ENCODE measurements at regions not wholly inside any gene's neighbourhood (a gene's known extent, or its start where the extent isn't known, plus 50 kb on each side); places are given as distances from the start of the nearest gene placed in this dataset.
A peak's percentile ranks its signal among the peaks of the same experiment; 100 is the strongest.
"Not testable (repeated sequence)": the region's sequence is repeated elsewhere in the genome, so short reads cannot be mapped to it uniquely, and the experiment has no call there.

DNA sequence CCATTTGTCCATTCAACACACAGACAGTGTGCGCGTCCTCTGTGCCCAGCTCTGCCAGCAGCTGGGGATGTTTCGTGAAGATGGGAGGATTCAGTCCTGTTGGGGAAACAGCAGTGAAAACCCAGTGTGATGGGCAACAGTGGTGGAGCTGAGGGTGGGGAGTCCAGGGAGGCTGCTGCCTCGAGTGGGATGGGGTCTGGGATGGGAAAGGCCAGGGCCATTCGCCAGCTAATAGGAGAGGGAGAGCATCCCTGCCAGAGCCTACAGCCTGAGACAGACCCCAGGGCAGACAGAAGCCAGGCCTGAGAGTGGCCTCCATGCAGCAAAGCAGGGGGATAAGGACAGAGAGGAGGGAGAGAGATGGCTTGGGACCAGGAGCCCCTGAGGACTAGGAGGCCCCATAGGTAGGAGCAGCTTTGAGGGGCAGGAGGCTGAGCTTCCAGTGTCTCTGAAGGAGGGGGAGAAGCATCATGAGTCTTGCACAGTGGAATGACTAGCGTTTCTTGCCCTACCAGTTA is 252.6 kb downstream of the NPHP4 start:
- peaks cover 12% of the 10 kb centered on the region for H3K4me1 Mint-ChIP-seq (ENCODE audit: low read depth)
- no peaks in the 10 kb centered on the region for H3K36me3 Mint-ChIP-seq (ENCODE audit: low read depth)
- no peak overlapping the region for H3K4me3 Mint-ChIP-seq
- no peak overlapping the region for H3K27ac Mint-ChIP-seq
- DNase-seq = peak; percentile 7
- H3K9me3 Mint-ChIP-seq = no peaks in the 10 kb centered on the region
- peaks cover 21% of the 10 kb centered on the region for H3K27me3 Mint-ChIP-seq

DNA sequence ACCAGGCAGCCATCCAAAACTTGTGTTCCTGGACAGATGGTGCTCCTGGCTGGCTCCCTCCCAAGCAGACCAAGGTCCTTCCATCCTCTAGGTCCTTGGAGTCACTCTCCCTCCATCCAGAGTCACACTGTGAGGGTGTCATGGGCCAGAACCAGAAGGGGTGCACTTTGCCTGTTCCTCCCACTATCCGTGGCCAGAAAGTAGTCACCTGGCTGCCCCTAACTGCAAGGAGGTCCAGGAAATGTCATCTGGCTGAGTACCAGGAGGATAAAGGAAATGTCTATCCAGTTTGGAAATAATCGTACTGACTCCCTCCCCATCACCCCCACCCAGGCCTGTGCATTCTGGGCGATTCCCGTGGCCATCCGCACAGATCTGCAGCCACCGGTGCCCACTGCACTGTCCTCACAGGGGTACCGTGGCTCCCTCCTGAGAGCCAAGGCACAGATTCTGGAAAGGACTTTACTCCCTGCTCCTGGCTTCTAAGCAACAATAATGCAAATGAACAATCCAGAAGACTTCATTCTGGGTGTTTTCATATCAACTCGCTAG is 253.2 kb downstream of the NPHP4 start:
- no peaks in the 10 kb centered on the region for H3K36me3 Mint-ChIP-seq (ENCODE audit: low read depth)
- peaks cover 12% of the 10 kb centered on the region for H3K4me1 Mint-ChIP-seq (ENCODE audit: low read depth)
- peaks cover 20% of the 10 kb centered on the region for H3K27me3 Mint-ChIP-seq
- H3K9me3 Mint-ChIP-seq = no peaks in the 10 kb centered on the region
- no peak for DNase-seq
- no peak overlapping the region for H3K4me3 Mint-ChIP-seq
- no peak overlapping the region for H3K27ac Mint-ChIP-seq

DNA sequence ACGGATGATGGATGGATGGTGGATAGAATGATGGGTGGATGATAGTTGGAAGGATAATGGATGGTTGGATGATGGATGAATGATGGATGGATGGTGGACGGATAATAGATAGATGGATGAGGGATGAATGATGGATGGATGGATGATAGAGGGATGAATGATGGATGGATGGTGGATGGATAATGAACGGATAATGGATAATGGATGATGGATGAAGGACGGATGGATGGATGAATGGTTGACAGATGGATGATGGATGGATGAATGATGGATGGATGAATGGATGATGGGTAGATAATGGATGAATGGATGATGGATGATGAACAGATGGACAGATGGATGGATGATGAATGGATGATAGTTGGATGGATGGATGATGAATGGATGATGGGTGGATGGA is 255.1 kb downstream of the NPHP4 start:
- peaks cover 12% of the 10 kb centered on the region for H3K4me1 Mint-ChIP-seq (ENCODE audit: low read depth)

DNA sequence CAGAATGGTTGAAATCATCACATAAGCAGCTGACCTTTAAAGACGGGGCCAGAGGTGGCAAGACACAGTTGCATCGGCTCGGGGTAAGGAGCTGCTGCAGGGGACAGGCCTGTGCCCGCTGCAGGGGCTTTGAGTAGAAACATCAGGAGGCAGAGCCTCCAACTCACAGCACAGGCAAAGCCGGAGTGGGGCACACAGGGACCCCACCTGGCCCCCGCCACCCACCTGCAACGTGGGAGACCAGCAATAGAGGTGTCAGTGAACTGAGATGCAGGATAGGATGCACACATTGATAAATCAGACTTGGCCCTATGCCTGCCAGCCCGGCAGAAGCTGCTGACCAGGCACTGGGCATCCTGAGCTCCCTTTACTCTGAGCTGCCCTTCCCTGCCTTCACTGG is 257.2 kb downstream of the NPHP4 start:
- no peaks in the 10 kb centered on the region for H3K9me3 Mint-ChIP-seq
- H3K27ac Mint-ChIP-seq = no peak overlapping the region
- peaks cover 7% of the 10 kb centered on the region for H3K4me1 Mint-ChIP-seq (ENCODE audit: low read depth)
- H3K27me3 Mint-ChIP-seq = peaks cover 26% of the 10 kb centered on the region
- no peak for DNase-seq
- H3K36me3 Mint-ChIP-seq (ENCODE audit: low read depth) = no peaks in the 10 kb centered on the region
- H3K4me3 Mint-ChIP-seq = no peak overlapping the region

More for the DNA sequence above, 255.1 kb downstream of the NPHP4 start:
- H3K4me3 Mint-ChIP-seq = no peak overlapping the region
- H3K27ac Mint-ChIP-seq = no peak overlapping the region
- H3K27me3 Mint-ChIP-seq = peaks cover 26% of the 10 kb centered on the region
- no peak for DNase-seq
- no peaks in the 10 kb centered on the region for H3K36me3 Mint-ChIP-seq (ENCODE audit: low read depth)
- H3K9me3 Mint-ChIP-seq = no peaks in the 10 kb centered on the region

DNA sequence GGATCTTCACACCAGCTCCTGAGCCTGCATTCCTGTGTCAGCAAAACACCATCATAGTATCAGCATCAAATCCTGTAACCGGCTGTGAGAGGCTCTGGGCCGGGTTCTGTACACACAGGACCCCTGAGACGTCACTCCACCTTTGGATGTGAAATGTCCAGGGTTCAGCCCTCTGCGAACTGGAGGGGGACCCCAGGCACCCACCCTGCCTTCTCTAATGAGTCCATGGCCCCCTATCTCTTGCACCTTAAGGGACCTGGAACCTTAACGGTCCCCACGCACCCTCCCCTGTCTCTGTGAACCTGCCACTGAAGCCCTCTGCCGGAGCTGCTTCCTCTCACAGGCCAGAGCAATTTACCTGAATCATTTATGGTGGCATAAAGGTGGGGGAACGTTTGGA is 257.8 kb downstream of the NPHP4 start:
- no peak for DNase-seq
- Mint-ChIP-seq H3K36me3 (ENCODE audit: low read depth) (no peaks in the 10 kb centered on the region), H3K27ac (no peak overlapping the region), H3K9me3 (no peaks in the 10 kb centered on the region), H3K4me3 (no peak overlapping the region), H3K27me3 (peaks cover 22% of the 10 kb centered on the region), H3K4me1 (ENCODE audit: low read depth) (peaks cover 1% of the 10 kb centered on the region)

DNA sequence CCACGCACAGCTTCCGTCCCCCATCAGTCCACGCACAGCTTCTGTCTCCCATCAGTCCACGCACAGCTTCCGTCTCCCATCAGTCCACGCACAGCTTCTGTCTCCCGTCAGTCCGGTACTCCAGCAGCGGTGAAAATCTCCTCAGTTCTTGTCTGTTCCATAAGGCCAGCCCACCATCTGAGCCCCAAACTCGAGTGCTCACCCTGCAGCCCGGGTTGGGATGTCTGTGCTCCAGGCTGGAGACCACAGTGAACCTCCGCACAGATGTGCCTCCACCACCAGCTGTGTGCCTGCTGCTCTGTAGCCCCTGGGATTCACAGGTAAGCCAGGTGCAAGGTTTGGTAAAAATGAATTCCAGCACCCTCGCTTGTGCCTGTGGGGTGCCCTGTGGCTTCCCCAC is 258.6 kb downstream of the NPHP4 start:
- Mint-ChIP-seq H3K36me3 (ENCODE audit: low read depth) (no peaks in the 10 kb centered on the region), H3K27ac (no peak overlapping the region), H3K27me3 (peaks cover 18% of the 10 kb centered on the region), H3K4me1 (ENCODE audit: low read depth) (no peaks in the 10 kb centered on the region), H3K4me3 (no peak overlapping the region), H3K9me3 (no peaks in the 10 kb centered on the region)
- no peak for DNase-seq

DNA sequence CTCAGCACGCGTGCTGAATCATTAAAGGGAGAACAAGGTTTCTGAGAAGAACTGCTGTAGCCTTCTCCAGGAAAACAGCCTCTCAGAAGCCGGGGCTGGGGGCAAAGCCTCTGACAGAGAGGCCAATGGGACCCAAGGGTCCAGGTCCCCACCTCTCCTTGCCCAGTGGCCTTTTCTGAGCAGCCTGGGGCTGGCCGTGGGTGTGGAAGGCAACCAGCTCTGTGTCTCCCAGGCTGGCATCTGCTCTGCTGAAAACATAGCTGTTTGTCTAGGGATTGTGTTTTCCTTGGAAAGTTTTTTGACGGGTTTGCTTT is 261.2 kb downstream of the NPHP4 start:
- peaks cover 3% of the 10 kb centered on the region for H3K4me1 Mint-ChIP-seq (ENCODE audit: low read depth)
- H3K9me3 Mint-ChIP-seq = no peaks in the 10 kb centered on the region
- H3K27me3 Mint-ChIP-seq = peaks cover 18% of the 10 kb centered on the region
- no peaks in the 10 kb centered on the region for H3K36me3 Mint-ChIP-seq (ENCODE audit: low read depth)
- no peak overlapping the region for H3K4me3 Mint-ChIP-seq
- H3K27ac Mint-ChIP-seq = no peak overlapping the region
- no peak for DNase-seq

DNA sequence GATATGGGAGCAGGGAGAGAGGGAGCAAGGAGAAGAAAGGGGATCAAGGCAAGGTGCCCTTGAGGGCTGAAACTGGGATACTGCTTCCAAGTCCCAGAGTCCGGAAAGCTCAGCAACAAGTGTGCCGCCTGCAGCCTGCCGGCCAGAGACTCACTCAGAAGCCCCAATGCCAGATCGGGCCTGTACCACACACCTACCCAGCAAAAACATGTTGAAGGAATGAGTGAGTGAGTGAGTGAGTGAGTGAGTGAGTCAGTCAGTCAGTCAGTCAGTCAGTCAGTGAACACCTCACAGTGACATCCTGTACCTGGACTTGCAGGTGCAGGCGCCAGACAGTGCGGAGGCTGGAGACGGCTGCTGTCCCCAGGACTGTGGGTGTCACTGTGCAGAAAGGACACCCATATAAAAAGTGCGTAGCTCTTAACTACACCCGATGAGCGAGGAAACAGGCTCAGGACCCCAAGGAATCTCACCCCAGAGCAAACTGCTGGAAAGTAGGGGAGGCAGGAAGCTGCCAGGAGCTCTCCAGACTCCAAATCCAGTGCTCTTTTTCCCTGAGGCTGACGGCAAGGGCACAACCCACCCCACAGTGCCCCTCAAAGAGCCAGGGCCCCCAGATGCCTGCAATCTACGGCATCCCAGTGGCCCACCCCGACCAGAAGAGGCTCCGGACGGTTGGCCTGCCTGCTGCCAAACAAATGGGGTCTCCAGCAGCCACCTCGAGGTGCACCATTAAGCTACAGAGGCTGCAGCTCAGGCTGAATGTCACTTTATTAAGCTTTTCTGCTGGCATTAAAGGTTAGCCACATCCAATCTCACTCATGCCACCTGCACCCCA is 261.7 kb downstream of the NPHP4 start:
- no peak for DNase-seq
- Mint-ChIP-seq H3K4me1 (ENCODE audit: low read depth) (peaks cover 3% of the 10 kb centered on the region), H3K27me3 (peaks cover 17% of the 10 kb centered on the region), H3K36me3 (ENCODE audit: low read depth) (no peaks in the 10 kb centered on the region), H3K9me3 (no peaks in the 10 kb centered on the region), H3K27ac (no peak overlapping the region), H3K4me3 (no peak overlapping the region)

DNA sequence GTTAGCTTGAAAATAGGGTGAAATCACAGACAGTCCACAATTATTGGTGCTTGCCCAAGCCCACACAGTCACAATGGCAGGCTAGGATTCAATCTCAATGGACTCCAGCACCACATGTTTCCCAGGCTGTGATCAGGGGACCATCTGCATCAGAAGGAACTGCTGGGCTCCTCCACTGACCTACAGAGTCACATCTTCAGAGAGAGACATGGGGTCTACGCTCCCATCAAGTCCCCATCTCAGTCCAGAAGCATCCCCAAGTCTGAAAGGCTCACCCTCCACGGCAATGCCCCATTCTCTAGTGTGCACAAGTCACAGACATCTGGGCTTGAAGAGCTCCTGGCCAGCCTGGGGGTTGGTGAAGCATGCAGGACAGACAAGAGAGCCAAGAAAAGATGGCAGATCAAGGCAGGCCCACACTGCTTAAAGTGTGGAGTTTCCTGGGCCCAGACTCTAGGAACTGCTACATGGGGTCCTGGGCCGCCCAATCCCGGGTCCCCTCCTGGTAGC is 262.5 kb downstream of the NPHP4 start:
- Mint-ChIP-seq H3K4me3 (no peak overlapping the region), H3K27me3 (peaks cover 13% of the 10 kb centered on the region), H3K27ac (no peak overlapping the region), H3K9me3 (no peaks in the 10 kb centered on the region), H3K4me1 (ENCODE audit: low read depth) (peaks cover 3% of the 10 kb centered on the region), H3K36me3 (ENCODE audit: low read depth) (no peaks in the 10 kb centered on the region)
- DNase-seq = no peak

DNA sequence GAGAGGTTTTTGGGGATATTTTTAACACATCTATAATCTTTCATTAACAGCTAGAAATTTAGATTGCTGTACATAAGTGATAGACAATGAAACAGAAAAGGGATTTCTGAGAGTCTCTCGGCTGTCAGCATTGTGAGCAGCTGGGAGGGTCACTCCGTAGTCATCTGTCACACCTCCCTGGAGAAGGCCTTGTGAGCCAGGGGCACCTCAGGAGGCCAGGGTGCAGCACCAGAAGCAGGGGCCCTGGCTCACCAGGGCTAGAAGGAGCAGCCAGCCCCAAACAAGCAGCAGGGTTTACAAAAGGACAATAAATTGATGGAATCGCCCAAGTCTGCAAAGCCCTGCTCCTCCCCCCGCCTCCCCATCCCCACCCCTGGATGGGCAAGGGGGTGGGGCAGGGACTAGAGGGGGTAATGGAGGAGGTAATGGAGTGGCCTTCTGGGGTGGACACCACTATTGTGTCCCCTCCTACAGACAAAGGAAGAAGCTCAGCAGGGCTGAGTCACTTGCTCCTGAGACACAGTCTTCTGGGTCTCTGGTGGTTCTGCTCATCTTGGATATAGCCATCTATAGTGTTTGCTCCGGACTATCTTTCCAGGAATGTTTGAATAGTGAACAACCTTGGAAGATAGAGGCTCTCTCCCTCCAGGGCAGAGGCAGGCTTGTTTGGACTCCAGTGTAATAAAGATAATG is 263.4 kb downstream of the NPHP4 start:
- no peaks in the 10 kb centered on the region for H3K36me3 Mint-ChIP-seq (ENCODE audit: low read depth)
- peaks cover 10% of the 10 kb centered on the region for H3K27me3 Mint-ChIP-seq
- no peak overlapping the region for H3K27ac Mint-ChIP-seq
- no peak for DNase-seq
- no peak overlapping the region for H3K4me3 Mint-ChIP-seq
- H3K4me1 Mint-ChIP-seq (ENCODE audit: low read depth) = peaks cover 3% of the 10 kb centered on the region
- H3K9me3 Mint-ChIP-seq = no peaks in the 10 kb centered on the region

DNA sequence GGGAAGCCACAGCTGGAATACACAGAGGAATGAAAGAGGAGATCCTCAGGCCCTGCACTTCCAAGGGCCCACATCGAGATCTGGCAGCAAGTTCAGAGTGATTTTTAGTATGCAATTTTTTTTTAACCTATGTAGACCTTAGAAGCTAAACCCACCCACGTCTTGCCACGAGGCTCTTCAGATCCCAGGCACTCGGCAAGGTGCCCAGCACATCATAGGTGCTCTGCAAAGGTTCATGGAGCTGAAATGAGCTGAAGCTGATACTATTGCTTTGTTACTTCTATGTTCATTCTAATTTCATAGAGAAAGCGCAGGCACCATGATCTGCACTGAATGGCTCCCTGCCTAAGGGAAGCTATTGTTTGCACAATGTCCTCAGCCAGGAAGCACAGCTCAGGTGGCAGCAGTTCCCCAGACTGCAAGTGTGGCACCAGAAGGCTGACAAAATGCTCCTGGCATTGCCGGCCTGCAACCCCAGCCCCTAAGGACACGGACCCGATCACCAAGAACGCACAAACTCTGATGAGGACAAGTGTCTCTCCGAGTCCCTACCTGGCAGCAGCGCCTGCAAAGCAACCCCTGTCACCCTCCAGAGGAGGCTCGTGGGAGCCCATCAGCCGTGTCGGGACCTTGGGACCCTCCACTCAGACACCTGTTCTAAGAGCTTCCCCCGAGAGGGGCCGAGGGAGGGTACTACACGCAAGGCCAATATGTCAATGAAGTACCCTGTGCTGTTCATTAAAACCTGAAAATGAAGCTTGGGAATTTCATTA is 264.2 kb downstream of the NPHP4 start:
- peaks cover 6% of the 10 kb centered on the region for H3K27me3 Mint-ChIP-seq
- H3K4me1 Mint-ChIP-seq (ENCODE audit: low read depth) = peaks cover 3% of the 10 kb centered on the region
- no peak overlapping the region for H3K4me3 Mint-ChIP-seq
- H3K36me3 Mint-ChIP-seq (ENCODE audit: low read depth) = no peaks in the 10 kb centered on the region
- DNase-seq = no peak
- no peak overlapping the region for H3K27ac Mint-ChIP-seq
- H3K9me3 Mint-ChIP-seq = no peaks in the 10 kb centered on the region

DNA sequence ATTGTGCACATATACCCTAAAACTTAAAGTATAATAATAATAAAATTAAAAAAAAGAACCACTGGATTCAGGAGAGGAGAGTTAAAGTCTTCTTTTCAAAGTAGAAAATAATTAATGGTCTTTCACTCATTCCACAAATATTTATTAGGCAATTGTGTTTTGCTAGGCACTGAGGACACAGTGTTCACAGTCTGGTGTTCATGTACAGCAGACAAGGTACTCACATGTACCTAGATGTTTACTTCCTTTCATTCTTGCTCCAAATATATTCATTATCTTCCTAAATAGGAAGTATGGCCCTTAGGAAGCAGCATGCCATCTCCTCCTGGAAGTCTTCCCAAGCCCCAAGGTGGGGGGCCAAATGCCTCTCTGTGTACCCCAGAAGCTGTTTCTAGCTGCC is 265.0 kb downstream of the NPHP4 start:
- Mint-ChIP-seq H3K4me1 (ENCODE audit: low read depth) (peaks cover 3% of the 10 kb centered on the region), H3K4me3 (no peak overlapping the region), H3K9me3 (no peaks in the 10 kb centered on the region), H3K36me3 (ENCODE audit: low read depth) (no peaks in the 10 kb centered on the region), H3K27ac (no peak overlapping the region), H3K27me3 (peaks cover 6% of the 10 kb centered on the region)
- no peak for DNase-seq

DNA sequence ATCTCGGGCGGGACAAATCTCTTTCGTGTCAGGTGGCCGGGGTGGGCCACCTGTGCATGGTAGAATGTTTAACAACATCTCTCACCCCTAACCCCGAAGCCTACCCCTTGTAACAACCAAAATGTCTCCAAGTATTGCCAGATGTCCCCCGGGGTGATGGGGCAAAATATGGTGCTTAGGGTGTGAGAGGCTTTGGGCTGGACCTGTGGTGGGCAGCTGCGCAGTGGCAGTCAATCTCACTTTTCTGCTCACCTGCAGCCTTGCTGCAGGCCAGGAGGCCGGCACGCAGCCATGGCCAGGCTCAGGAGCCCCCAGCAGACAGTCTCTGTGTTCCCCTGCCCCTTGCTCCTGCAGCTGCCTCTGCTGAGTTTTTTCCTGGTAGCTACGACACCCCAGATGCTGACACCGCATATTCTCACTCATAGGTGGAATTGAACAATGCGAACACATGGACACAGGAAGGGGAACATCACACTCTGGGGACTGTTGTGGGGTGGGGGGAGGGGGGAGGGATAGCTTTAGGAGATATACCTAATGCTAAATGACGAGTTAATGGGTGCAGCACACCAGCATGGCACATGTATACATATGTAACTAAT is 265.5 kb downstream of the NPHP4 start:
- not testable (repeated sequence) for H3K9me3 Mint-ChIP-seq; H3K27me3 Mint-ChIP-seq; H3K27ac Mint-ChIP-seq; H3K4me1 Mint-ChIP-seq (ENCODE audit: low read depth); H3K36me3 Mint-ChIP-seq (ENCODE audit: low read depth); H3K4me3 Mint-ChIP-seq; DNase-seq

Data from activated T-cell treated with anti-CD3 and anti-CD28 coated beads, Interleukin-2, amount 50 U/mL, for 24 hours (primary cell).